DOHH2 (cell line): ENCODE measurements at regions not wholly inside any gene's neighbourhood (a gene's known extent, or its start where the extent isn't known, plus 50 kb on each side); places are given as distances from the start of the nearest gene placed in this dataset.
"Not testable (repeated sequence)": the region's sequence is repeated elsewhere in the genome, so short reads cannot be mapped to it uniquely, and the experiment has no call there.

Source experiments
- H3F3A ChIP-seq: fragments of 200-600 bp; sonication (generic), shearing (Covaris generic); 2 replicates; pipeline ENCODE4 v1.6.0; 2016; ENCODE audit warnings: antibody characterized with exemption, mild to moderate bottlenecking; ENCODE audit not compliant: control insufficient read depth, insufficient read depth
- H3K27ac ChIP-seq: fragments of 200-600 bp; sonication (generic); 2 replicates; pipeline ENCODE4 v1.5.1; 2014; ENCODE audit warnings: low read depth, mild to moderate bottlenecking, low read length, moderate library complexity
- H3K27me3 ChIP-seq: fragments of 200-600 bp; sonication (generic); 2 replicates; pipeline ENCODE4 v1.6.1; 2014; ENCODE audit warnings: mild to moderate bottlenecking, low read length, mixed read lengths; ENCODE audit not compliant: control insufficient read depth
- H3K36me3 ChIP-seq: fragments of 200-600 bp; sonication (generic); 2 replicates; pipeline ENCODE4 v1.6.1; 2014; ENCODE audit warnings: mild to moderate bottlenecking, low read length, moderate library complexity, mixed read lengths; ENCODE audit not compliant: control insufficient read depth
- H3K4me1 ChIP-seq: fragments of 200-600 bp; sonication (generic); 2 replicates; pipeline ENCODE4 v1.6.1; 2014; ENCODE audit warnings: mild to moderate bottlenecking, low read length, mixed read lengths; ENCODE audit not compliant: control insufficient read depth
- H3K4me2 ChIP-seq: fragments of 200-600 bp; sonication (generic); 2 replicates; pipeline ENCODE4 v1.6.0; 2014; ENCODE audit warnings: mild to moderate bottlenecking, low read length, moderate library complexity
- H3K4me3 ChIP-seq: fragments of 200-600 bp; sonication (generic); 2 replicates; pipeline ENCODE4 v1.5.1; 2014; ENCODE audit warnings: mild to moderate bottlenecking, low read length, mixed read lengths
- H3K79me2 ChIP-seq: fragments of 200-600 bp; sonication (generic); 2 replicates; pipeline ENCODE4 v1.6.1; 2014; ENCODE audit warnings: mild to moderate bottlenecking, low read length, mixed read lengths; ENCODE audit not compliant: control insufficient read depth
- H3K9me2 ChIP-seq: fragments of 200-600 bp; sonication (generic); replicated peaks from 2 replicates; pipeline ENCODE4 v1.6.1; 2014; ENCODE audit warnings: mild to moderate bottlenecking, low read length, mixed read lengths; ENCODE audit not compliant: control insufficient read depth
- H3K9me3 ChIP-seq: fragments of 200-600 bp; sonication (generic); 2 replicates; pipeline ENCODE4 v1.6.1; 2014; ENCODE audit warnings: antibody characterized with exemption, low read length, mixed read lengths; ENCODE audit not compliant: control insufficient read depth, insufficient read depth
- H4K20me1 ChIP-seq: fragments of 200-600 bp; sonication (generic); 2 replicates; pipeline ENCODE4 v1.6.0; 2014; ENCODE audit warnings: low read depth, mild to moderate bottlenecking, antibody characterized with exemption, low read length, moderate library complexity; ENCODE audit not compliant: control insufficient read depth, insufficient read depth
- EZH2phosphoT487 ChIP-seq: fragments of 200-600 bp; sonication (generic); IDR thresholded peaks from 2 replicates; pipeline ENCODE4 v1.6.1; 2017; ENCODE audit warnings: borderline replicate concordance, mild to moderate bottlenecking, antibody characterized with exemption, low read length, moderate library complexity, mixed read lengths
- TF ChIP-seq, protein P1 (sequence below): fragments of 200-600 bp; sonication (generic); IDR thresholded peaks from one replicate; pipeline ENCODE4 v1.5.1; 2014; ENCODE audit warnings: antibody characterized with exemption, mild to moderate bottlenecking, low read depth, low read length; ENCODE audit not compliant: poor library complexity, severe bottlenecking

DNA sequence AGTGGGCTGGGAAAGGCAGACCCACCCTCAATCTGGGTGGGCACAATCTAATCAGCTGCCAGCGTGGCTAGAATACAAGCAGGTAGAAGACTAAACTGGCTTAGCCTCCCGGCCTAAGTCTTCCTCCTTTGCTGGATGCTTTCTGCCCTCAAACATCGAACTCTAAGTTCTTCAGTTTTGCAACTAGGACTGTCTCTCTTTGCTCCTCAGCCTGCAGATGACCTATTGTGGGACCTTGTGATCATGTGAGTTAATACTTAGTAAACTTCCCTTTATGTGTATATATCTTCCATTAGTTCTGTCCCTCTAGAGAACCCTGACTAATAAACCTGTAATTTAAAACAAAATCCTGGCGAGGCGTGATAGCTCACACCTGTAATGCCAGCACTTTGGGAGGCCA lies 51.8 kb upstream of the SLC39A8 start:
- H3K36me3 ChIP-seq, H4K20me1 ChIP-seq, H3K4me1 ChIP-seq, H3K27me3 ChIP-seq, H3F3A ChIP-seq, H3K79me2 ChIP-seq, H3K9me3 ChIP-seq, H3K27ac ChIP-seq, H3K4me3 ChIP-seq, H3K9me2 ChIP-seq, H3K4me2 ChIP-seq: not testable (repeated sequence)

DNA sequence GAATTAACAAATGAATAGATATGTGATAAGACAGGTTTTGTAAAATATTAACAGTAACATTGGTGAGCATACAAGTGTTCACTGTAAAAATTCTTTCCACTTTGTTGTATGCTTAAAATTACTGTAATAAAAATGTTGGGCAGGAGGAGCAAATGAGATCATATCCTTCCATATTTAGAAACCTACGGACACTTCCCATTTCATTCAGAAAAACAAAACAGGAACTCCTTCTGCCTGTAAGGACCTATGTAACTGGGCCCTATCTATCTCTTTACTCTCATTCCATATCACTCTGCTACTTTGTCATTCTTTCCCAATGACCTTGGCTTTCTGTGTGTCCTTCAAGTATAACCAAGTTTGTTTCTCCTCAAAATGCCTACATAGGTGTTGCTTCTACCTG lies 53.7 kb upstream of the SLC39A8 start:
- TF ChIP-seq EZH2phosphoT487 = no peak
- TF ChIP-seq, protein P1, sequence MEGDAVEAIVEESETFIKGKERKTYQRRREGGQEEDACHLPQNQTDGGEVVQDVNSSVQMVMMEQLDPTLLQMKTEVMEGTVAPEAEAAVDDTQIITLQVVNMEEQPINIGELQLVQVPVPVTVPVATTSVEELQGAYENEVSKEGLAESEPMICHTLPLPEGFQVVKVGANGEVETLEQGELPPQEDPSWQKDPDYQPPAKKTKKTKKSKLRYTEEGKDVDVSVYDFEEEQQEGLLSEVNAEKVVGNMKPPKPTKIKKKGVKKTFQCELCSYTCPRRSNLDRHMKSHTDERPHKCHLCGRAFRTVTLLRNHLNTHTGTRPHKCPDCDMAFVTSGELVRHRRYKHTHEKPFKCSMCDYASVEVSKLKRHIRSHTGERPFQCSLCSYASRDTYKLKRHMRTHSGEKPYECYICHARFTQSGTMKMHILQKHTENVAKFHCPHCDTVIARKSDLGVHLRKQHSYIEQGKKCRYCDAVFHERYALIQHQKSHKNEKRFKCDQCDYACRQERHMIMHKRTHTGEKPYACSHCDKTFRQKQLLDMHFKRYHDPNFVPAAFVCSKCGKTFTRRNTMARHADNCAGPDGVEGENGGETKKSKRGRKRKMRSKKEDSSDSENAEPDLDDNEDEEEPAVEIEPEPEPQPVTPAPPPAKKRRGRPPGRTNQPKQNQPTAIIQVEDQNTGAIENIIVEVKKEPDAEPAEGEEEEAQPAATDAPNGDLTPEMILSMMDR = no peak
- H3F3A ChIP-seq = no peaks in the 10 kb centered on the region
- H3K79me2 ChIP-seq = no peaks in the 10 kb centered on the region
- no peaks in the 10 kb centered on the region for H3K36me3 ChIP-seq
- H3K4me1 ChIP-seq = peaks cover 6% of the 10 kb centered on the region
- H3K4me2 ChIP-seq = no peak overlapping the region
- H3K4me3 ChIP-seq = no peak overlapping the region
- H3K27ac ChIP-seq = no peak overlapping the region
- no peaks in the 10 kb centered on the region for H3K27me3 ChIP-seq
- no peaks in the 10 kb centered on the region for H4K20me1 ChIP-seq
- H3K9me3 ChIP-seq = no peaks in the 10 kb centered on the region
- H3K9me2 ChIP-seq = no peaks in the 10 kb centered on the region; the same call in 1 of the 2 replicates

DNA sequence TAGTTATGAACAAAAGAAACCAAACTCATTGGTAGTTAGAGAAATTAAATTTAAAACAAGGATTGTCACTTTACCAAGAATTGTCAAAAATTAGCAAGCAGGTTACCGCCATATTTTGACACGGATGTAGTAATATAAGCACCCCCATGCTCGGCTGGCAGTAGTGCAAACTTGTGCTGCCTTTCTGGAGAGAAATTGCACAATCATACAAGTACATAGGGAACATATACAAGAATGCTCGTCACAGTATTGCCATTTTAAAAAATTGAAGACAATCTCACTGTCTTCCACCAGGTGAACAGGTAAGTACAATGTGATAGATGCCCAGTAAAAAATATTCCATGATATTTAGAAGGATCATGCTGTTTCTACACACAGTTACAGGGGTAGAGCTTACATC lies 55.6 kb upstream of the SLC39A8 start:
- Histone ChIP-seq H3K36me3 (no peaks in the 10 kb centered on the region), H3K27me3 (no peaks in the 10 kb centered on the region), H4K20me1 (no peaks in the 10 kb centered on the region), H3F3A (no peaks in the 10 kb centered on the region), H3K4me3 (no peak overlapping the region), H3K9me3 (no peaks in the 10 kb centered on the region), H3K4me2 (no peak overlapping the region), H3K79me2 (no peaks in the 10 kb centered on the region), H3K4me1 (peaks cover 6% of the 10 kb centered on the region), H3K27ac (no peak overlapping the region), H3K9me2 (no peaks in the 10 kb centered on the region; the same call in 1 of the 2 replicates)
- no peak for TF ChIP-seq EZH2phosphoT487
- TF ChIP-seq, protein P1 = no peak

DNA sequence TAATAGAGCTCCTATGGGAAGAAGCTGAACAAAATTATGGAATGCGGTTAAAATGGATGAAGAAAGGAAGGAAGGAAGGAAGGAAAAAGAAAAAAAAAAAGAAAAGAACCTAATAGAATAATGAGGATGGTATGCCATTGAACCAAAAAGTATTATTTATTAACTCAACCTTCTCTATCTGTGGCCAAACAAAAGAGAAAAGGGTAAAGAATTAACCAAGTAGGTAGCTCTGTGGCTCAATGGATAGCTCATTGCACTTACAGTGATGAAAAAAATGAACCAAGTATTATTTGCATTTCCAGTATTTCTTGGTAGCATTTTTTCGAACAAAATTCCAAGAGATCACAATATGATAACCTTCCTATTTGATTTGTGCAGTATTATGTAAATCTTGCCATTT lies 56.9 kb upstream of the SLC39A8 start:
- no peaks in the 10 kb centered on the region for H4K20me1 ChIP-seq
- H3K4me3 ChIP-seq = no peak overlapping the region
- H3K27ac ChIP-seq = no peak overlapping the region
- no peak overlapping the region for H3K4me2 ChIP-seq
- no peaks in the 10 kb centered on the region; the same call in 1 of the 2 replicates for H3K9me2 ChIP-seq
- H3K27me3 ChIP-seq = no peaks in the 10 kb centered on the region
- H3K79me2 ChIP-seq = no peaks in the 10 kb centered on the region
- TF ChIP-seq, protein P1 = no peak
- no peak for TF ChIP-seq EZH2phosphoT487
- no peaks in the 10 kb centered on the region for H3K9me3 ChIP-seq
- no peaks in the 10 kb centered on the region for H3F3A ChIP-seq
- H3K36me3 ChIP-seq = no peaks in the 10 kb centered on the region
- H3K4me1 ChIP-seq = peaks cover 6% of the 10 kb centered on the region
